DND-41 (cell line): ENCODE measurements at regions not wholly inside any gene's neighbourhood (a gene's known extent, or its start where the extent isn't known, plus 50 kb on each side); places are given as distances from the start of the nearest gene placed in this dataset.

Experiments used
- EZH2 ChIP-seq: IDR thresholded peaks from 3 replicates; pipeline ENCODE4 v1.6.1; 2012; ENCODE audit warnings: borderline replicate concordance, low read depth, mild to moderate bottlenecking, moderate library complexity, low read length, inconsistent platforms; ENCODE audit not compliant: severe bottlenecking
- TF ChIP-seq, protein P1 (sequence below): IDR thresholded peaks from 2 replicates; pipeline ENCODE4 v1.5.1; 2012; ENCODE audit warnings: borderline replicate concordance, low read length, moderate library complexity, mild to moderate bottlenecking; ENCODE audit not compliant: poor library complexity, severe bottlenecking; ENCODE audit errors: extremely low read depth

DNA sequence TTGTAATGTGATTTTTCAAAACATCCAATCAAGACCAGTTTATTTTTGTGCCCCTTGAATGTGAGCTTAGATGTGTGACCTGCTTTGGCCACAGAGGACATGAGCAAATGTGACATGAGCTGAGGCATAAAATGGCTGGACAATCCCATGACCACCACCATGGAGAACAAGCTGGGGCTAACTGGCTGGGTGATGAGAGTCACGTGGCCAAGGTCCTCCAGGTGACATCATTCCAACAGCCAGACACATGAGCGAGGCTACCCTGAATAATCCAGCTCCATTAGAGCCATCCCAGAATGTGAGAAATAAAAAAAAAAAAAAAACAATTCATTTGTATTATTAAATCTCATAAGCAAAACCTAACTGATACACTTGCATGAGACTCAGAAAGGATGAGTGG, 90.4 kb upstream of the LDB2 start:
- TF ChIP-seq, protein P1, sequence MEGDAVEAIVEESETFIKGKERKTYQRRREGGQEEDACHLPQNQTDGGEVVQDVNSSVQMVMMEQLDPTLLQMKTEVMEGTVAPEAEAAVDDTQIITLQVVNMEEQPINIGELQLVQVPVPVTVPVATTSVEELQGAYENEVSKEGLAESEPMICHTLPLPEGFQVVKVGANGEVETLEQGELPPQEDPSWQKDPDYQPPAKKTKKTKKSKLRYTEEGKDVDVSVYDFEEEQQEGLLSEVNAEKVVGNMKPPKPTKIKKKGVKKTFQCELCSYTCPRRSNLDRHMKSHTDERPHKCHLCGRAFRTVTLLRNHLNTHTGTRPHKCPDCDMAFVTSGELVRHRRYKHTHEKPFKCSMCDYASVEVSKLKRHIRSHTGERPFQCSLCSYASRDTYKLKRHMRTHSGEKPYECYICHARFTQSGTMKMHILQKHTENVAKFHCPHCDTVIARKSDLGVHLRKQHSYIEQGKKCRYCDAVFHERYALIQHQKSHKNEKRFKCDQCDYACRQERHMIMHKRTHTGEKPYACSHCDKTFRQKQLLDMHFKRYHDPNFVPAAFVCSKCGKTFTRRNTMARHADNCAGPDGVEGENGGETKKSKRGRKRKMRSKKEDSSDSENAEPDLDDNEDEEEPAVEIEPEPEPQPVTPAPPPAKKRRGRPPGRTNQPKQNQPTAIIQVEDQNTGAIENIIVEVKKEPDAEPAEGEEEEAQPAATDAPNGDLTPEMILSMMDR: no peak
- TF ChIP-seq EZH2: no peak
